Brain microvascular endothelial cell (primary cell): ENCODE measurements at regions not wholly inside any gene's neighbourhood (a gene's known extent, or its start where the extent isn't known, plus 50 kb on each side); places are given as distances from the start of the nearest gene placed in this dataset.

Source experiments
- DNase-seq: peaks from one replicate; pipeline ENCODE4 v3.0.0-alpha.2; 2020
- H3K27ac ChIP-seq: fragments of 250-450 bp; sonication (Bioruptor Pico); 2 replicates; pipeline ENCODE4 v1.5.1; 2020; ENCODE audit warnings: mild to moderate bottlenecking, moderate library complexity
- H3K27me3 ChIP-seq: fragments of 250-450 bp; sonication (Bioruptor Pico); replicated peaks from 2 replicates; pipeline ENCODE4 v1.5.1; 2020; ENCODE audit warnings: mild to moderate bottlenecking
- H3K36me3 ChIP-seq: fragments of 250-450 bp; sonication (Bioruptor Pico); replicated peaks from 2 replicates; pipeline ENCODE4 v1.5.1; 2020; ENCODE audit warnings: mild to moderate bottlenecking
- H3K4me3 ChIP-seq: 2 replicates; pipeline ENCODE4 v1.5.1; 2011; ENCODE audit warnings: low read depth, mild to moderate bottlenecking, control low read depth, low read length, moderate library complexity
- in situ Hi-C: cut with HindIII; loops from 2 replicates; pipeline ENCODE4 v1.10.0; 2017; ENCODE audit warnings: low sequenced_read_pairs, low pct_ligation_motif_present
- TF ChIP-seq, protein P1 (sequence below): IDR thresholded peaks from 2 replicates; pipeline ENCODE4 v1.5.1; 2011; ENCODE audit warnings: low read depth, mild to moderate bottlenecking, moderate library complexity, low read length, control low read depth, inconsistent platforms; ENCODE audit errors: missing control alignments

GRCh38 chr7:131276190-131276589 lies 51.5 kb upstream of the MKLN1 start:
- H3K27ac ChIP-seq = no peak overlapping the region
- TF ChIP-seq, protein P1, sequence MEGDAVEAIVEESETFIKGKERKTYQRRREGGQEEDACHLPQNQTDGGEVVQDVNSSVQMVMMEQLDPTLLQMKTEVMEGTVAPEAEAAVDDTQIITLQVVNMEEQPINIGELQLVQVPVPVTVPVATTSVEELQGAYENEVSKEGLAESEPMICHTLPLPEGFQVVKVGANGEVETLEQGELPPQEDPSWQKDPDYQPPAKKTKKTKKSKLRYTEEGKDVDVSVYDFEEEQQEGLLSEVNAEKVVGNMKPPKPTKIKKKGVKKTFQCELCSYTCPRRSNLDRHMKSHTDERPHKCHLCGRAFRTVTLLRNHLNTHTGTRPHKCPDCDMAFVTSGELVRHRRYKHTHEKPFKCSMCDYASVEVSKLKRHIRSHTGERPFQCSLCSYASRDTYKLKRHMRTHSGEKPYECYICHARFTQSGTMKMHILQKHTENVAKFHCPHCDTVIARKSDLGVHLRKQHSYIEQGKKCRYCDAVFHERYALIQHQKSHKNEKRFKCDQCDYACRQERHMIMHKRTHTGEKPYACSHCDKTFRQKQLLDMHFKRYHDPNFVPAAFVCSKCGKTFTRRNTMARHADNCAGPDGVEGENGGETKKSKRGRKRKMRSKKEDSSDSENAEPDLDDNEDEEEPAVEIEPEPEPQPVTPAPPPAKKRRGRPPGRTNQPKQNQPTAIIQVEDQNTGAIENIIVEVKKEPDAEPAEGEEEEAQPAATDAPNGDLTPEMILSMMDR = no peak
- no peaks in the 10 kb centered on the region for H3K36me3 ChIP-seq
- in situ Hi-C loops = no loop called here
- DNase-seq = no peak
- no peak overlapping the region for H3K4me3 ChIP-seq
- H3K27me3 ChIP-seq = no peaks in the 10 kb centered on the region

DNA sequence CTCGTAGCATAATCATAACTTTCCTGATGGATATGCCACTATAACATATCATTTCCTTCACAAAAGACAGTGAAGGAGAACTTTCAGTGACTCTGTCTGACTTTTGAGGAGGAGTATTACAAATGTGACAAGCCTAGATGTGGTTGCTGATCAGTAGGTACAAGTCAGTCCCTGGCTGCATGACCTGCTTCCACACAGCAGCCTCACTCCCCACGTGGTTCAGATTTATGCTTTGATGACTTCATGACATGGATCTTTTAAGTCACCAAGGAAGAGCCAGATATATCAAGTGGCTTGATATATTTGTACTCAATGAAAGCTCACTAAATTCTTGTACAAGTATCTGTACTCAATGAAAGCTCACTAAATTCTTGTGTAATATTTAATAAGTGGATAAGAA lies 50.9 kb upstream of the MKLN1 start:
- in situ Hi-C loops = no loop called here
- no peaks in the 10 kb centered on the region for H3K36me3 ChIP-seq
- TF ChIP-seq, protein P1 = no peak

More for the DNA sequence above, 50.9 kb upstream of the MKLN1 start:
- no peak overlapping the region for H3K4me3 ChIP-seq
- H3K27ac ChIP-seq = no peak overlapping the region
- no peak for DNase-seq
- H3K27me3 ChIP-seq = no peaks in the 10 kb centered on the region
